H54 (cell line): ENCODE measurements at regions not wholly inside any gene's neighbourhood (a gene's known extent, or its start where the extent isn't known, plus 50 kb on each side); places are given as distances from the start of the nearest gene placed in this dataset.
"Not testable (repeated sequence)": the region's sequence is repeated elsewhere in the genome, so short reads cannot be mapped to it uniquely, and the experiment has no call there.

Source experiments
- DNase-seq: peaks from one replicate; pipeline ENCODE4 v3.0.0; 2011; ENCODE audit warnings: low spot score, mixed read lengths; ENCODE audit not compliant: insufficient read length
- FAIRE-seq: peaks from 3 replicates; lab custom pipeline; 2011; peaks lifted over from hg19 to GRCh38; lab: Jason Lieb, UNC
- POLR2A ChIP-seq: IDR thresholded peaks from 2 replicates; pipeline ENCODE4 v1.6.1; 2011; ENCODE audit warnings: low read depth, mild to moderate bottlenecking, low read length

DNA sequence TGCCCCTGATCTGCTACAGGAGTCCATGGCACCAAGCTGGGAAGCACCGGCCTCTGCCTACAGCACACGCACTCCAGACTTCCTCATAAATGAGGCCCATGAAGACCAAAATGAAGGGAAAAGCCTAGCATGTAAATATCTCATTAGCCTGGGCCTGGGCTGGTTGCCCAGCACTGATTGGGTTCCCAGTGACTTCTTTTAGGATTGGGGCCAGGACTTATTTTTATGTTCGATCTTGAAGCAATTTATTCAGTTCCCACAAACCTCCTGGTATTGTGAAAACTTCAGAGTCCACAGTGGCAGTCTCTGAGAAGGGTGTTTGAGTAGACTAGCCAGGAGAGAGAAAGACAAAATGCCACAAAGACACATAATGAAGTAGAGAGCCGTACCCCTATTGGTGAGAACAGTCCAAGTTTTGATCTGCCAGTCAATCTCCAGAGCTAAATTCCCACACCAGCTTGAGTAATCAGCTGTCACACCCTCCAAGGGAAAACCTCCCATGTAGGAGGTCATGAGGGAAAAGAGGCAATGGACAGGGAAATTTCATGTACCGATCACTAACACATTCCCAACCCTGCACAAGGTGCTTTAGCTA is 78.2 kb downstream of the PHLDA1 start:
- no peak for DNase-seq
- TF ChIP-seq POLR2A = no peak
- FAIRE-seq = no peak

DNA sequence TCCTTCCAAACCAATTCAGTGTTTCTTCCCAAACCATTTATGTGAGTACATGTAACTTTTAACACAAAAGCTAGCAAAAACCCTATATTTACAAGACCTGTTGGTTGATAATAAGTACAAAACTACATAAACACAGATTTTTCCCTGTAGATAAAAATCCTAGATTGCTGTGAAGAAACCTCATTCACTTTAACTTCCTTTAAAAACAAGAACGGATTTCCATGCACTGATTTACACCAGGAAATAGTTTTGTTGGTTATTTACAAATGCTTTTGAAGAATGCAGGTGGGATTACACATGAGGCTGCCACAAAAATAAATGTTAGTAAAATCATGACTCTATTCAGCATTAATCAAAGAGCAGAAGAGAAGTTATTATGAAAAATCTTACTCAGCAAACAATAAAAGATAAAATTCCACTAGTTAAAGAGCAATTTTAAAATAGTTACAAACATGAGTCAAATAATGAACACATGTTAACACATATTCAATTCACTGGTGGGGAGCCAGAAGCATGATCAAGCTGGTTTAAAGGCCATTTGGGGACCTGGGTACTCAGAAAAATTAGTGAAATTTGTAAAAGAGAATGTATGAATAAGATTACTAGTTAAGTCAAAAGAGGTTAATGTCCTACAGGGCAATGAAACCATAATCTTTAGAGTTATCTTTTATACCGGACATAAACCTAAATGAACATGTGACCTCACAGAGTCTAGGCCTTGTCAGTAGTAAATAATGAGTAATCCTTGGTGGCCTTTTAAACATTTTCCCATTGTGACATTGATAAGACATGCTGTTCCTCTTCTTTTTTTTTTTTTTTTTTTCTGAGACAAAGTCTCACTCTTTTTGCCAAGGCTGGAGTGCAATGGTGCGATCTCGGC is 79.9 kb downstream of the PHLDA1 start:
- TF ChIP-seq POLR2A = no peak
- DNase-seq (no peak), FAIRE-seq (peak; percentile 30)

DNA sequence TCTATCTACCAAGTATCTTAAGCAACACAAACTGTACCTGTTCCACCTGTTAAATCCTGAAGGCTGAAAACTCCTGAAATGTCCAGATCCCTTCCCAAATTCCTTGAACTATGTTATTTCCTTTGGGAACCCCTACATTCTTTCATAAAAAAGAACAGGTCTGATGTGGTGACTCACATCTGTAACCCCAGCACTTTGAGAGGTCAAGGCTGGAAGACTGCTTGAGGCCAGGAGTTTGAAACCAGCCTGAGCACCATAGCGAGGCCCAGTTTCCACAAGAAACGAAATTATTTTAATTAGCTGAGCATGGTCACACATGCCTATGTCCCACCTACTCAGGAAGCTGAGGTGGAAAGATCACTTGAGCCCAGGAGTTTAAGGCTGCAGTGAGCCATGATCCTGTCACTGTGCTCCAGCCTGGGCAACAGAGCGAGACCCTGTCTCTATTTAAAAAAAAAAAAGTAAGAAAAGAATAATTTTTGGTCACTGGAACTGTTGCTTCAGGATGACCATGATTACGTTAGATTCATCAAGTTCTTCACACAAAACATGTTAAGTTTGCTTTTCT is 84.3 kb downstream of the PHLDA1 start:
- DNase-seq = no peak
- TF ChIP-seq POLR2A = no peak
- FAIRE-seq = peak; percentile 86

DNA sequence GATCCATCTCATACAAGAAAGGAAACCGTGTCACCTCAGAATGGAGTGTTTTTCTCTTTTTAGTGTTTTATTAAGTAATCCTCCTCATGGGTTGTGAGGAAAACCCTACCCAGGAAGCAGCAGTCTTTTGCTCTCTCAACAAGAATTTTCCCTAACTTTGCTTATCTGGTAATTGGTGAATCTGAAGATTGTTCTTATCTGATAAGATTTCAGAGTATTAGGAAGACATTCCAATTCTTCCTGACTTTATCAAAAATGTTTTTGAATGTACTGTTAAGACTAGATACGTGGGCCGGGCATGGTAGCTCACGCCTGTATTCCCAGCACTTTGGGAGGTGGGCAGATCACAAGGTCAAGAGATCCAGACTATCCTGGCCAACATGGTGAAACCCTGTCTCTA is 86.0 kb downstream of the PHLDA1 start:
- TF ChIP-seq POLR2A = no peak
- DNase-seq = no peak
- FAIRE-seq = peak; percentile 65

DNA sequence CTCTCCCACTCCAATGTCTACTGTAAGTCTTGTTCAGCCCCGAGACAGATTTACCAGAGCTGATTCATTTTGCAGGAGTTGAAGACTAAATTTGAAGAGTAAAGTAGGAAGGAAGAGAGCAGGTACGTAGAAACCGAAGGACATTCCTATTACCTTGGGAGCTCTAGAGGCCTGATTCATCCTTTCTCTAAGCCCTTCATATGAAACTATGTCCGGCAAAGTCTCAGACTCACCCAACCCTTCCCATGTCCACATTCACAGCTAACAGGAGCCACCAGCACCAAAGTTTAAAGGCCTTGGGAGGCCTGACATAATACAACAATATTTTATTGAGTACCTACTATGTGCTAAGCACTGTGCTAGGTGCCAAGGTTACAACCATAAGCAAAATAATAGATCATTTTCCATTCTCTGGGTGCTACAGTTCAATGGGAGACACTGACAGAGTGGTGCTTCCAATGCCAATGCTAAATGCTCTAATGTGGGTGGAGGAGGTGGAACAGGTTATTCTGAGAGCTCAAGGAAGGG is 86.6 kb downstream of the PHLDA1 start:
- no peak for TF ChIP-seq POLR2A
- DNase-seq (no peak), FAIRE-seq (peak; percentile 20)

DNA sequence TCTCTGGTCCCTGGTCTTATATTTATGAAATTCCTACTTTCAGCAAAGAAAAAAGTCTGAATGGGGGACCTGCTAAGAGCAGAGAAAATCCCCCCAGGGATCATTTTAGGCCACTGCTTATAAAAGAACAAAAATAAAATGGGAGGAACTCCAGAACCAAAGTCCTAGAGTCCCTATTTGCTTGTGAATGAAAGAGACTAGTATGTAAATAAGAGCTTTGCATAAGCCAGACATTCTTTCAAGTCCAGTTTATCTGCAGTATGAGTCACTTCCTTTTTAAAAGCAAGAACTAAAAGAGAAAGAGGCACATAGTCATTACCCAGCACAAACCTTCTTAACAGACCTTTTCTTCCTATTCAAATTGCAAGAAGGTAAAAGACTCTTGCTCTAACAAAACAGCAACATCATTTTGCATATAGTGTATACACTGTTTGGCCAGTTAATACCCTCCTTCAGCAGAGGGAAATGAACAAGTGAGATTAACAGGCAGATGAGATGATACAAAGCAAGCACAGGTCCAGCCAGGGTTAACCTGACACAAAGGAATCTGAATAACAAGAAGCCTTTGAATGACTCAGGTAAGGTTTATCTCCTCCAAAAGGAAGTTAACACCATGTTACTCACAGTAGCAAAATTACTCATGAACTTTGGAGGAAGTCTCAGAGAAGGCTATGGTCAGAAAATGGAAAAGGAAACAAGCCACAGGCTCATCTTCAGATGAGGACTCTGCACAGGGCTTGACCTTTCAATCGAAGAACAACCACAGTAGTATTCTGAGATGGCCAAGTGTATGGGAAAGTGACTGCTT is 87.3 kb downstream of the PHLDA1 start:
- FAIRE-seq (peak; percentile 97), DNase-seq (no peak)
- TF ChIP-seq POLR2A = no peak

DNA sequence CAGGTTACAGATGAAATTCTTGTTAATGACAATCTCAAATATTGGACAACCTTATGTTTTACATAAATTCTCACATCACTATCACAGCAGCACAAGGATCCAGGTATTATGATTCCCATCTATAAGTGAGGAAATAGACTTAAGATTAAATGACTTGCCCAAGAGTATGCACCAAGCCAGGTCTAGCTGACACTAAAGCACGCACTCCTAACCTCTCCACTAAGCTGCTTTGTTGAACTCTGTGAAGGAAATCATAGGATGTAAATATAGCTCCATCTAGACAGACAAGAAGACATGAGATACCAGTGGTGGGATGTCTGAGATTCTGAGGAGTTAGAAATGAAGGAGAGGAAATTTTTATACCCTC is 87.9 kb downstream of the PHLDA1 start:
- FAIRE-seq (peak; percentile 52), DNase-seq (no peak)

DNA sequence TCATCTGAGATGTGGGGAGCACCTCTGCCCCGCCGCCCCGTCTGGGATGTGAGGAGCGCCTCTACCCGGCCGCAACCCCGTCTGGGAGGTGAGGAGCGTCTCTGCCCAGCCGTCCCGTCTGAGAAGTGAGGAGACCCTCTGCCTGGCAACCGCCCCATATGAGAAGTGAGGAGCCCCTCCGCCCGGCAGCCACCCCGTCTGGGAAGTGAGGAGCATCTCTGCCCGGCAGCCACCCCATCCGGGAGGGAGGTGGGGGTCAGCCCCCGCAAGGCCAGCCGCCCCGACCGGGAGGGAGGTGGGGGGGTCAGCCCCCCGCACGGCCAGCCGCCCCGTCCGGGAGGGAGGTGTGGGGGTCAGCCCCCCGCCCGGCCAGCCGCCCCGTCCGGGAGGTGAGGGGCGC is 89.9 kb downstream of the PHLDA1 start:
- not testable (repeated sequence) for DNase-seq, FAIRE-seq

More for the DNA sequence above, 87.9 kb downstream of the PHLDA1 start:
- no peak for TF ChIP-seq POLR2A

DNA sequence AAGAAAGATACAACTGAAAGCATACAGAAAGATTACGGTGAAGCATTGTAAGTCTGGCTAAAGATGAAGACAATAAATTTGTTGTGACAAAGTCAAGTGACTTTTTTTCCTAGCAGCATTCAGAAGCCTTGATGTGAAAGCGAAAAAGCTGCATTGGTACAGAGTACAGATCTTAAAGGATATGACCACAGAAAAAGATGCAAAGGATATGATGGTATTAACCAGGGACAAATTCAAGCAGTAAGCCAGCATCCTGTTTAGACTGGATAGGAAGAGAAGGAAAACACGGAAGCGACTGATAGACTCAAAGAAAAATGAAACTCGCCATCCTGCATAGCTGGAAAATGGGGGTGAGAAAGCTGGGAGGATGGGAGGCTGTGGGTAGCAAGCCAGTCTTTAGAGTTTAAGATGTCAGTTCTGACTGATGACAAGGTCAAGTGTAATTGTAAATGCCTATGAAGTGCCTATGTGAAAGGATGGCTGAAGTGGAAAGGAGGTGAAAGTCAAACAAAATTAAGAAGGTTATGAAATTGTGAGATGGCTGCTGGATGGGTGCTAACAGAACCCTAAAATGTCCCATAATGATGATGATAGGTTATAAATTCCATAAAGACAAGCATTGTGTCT is 92.4 kb downstream of the PHLDA1 start:
- no peak for TF ChIP-seq POLR2A
- FAIRE-seq = no peak
- no peak for DNase-seq

DNA sequence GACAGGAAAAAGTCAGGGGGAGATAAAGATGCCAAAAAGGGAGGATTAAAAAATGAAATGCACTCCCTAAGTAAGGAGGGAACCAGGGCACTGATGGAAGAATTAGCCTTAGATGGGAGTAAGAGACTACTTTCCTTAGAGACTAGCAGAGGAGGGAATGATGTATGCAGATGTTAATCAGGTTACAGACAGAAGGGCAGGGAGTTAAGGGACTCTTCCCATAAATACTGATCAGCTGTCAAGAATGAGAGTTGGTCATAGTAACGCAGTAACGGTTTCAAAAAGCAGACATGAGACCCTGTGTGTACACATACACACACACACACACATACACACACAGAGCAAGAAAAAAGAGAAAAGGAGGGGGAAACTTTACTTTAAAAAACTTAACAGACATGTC is 93.4 kb downstream of the PHLDA1 start:
- no peak for DNase-seq
- peak; percentile 60 for FAIRE-seq
- no peak for TF ChIP-seq POLR2A

DNA sequence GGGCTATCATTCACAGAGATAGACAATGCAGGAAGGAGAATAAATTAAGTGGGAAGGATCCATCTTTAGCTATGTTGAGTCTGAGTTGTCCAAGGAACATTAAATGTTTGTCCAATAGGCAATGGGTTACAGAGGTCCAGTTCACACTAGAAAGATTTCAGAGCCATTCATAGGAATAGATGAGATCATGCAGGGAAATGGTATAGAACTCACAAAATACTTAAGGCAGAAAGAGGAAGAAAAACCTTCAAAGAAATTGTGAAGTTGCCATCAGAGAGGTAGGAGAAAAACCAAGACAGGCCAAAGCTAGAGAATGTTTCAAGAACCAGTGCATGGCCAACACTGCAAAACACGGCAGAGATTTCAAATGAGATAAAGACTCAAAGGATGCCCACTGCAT is 94.1 kb downstream of the PHLDA1 start:
- DNase-seq (no peak), FAIRE-seq (no peak)
- TF ChIP-seq POLR2A = no peak

DNA sequence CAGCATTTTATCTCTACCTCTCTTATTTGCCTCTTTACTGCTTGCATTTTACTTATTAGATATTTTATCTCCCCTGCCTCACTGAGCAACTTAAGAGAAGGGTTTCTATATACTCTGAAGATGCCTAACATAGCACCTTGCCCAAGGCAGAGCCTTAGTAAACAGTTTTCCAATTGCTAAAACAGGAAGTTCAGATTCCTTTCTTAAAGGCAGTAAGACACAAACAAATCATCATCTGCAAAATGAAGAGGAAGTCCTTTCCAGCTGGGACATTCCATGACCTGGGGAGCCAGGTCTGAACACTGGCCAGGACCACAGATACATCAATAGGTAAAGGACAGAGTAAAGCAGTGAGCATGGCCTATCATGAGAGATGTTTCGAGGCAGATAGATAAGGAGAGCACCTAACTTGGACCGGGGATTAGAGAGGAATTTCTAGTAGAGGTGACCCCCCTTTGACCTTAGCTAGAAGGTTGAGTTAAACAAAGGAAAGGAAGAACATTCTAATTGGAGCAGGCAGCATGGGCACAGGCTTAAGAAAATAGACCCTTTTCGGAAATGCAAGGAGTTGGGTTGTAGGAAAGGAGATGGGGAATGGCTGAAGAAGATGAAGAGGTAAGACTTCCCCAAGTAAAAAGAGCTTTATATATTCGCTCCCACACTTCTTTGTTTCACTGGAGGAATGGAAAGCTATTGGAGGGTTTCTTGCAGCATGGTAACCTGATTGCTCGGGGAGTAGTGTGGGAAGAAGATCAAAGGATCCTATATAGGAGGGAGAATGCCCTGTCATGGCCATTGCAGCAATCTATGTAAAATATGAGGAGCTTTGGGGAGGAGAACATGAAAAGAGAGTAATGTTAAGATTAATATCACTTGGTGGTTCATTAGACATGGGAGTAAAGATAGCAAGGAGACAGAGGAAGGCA is 94.8 kb downstream of the PHLDA1 start:
- FAIRE-seq = no peak
- TF ChIP-seq POLR2A = no peak
- no peak for DNase-seq
